ENCODE measurements at regions not wholly inside any gene's neighbourhood (a gene's known extent, or its start where the extent isn't known, plus 50 kb on each side); places are given as distances from the start of the nearest gene placed in this dataset.

DNA sequence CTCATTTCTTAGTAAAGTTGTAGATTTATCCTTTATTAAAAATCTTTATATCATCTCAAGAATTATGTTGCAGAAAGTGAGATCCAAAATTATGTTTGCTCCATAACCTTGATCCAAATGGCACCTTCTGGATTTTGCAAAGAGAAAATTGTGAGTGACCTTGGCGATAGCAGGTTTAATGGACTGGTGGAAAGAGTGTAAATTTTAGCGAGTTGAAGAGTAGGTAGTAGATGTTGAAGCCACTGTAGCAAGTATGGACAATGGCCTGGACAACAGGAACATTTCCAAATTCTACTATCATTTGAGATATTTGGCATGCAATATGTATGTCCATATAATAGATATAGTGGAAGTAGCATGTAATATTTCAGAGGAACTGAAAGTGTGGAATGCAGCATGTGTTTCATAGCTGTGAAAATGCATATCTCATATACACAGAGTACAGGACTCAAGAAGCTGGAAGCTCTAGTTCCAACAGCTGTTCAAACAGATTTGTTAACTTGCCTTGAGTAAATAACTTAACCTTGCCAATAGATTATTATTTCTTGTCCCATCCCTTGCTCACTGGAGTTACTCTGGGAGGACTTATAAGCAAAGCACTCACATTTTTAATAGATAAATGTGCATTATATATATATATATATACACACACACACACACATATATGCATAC, 152.5 kb upstream of the TLL1 start:
- DNase-seq (ENCODE audit: low read depth in 2 of 2): no peak

DNA sequence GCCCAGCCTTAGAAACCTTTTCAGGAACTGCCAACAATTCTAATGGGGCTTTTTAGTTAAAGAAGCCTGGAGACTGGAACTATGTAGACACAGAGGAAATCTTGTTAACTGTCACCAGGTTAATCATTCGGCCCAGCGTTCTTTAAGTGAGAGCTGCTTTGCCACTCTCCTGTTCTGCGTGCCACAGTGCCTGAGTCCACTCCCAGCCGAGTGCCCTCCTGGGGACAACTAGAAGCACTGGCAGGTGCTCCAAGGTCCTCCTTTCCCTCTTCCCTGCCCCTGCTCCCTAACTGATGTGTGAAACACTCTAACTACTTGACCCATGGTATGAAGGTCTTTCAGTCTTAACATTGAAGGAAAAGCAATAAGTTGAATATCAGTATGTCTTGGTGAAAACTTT, 151.2 kb upstream of the TLL1 start:
- DNase-seq (ENCODE audit: low read depth in 2 of 2): no peak

DNA sequence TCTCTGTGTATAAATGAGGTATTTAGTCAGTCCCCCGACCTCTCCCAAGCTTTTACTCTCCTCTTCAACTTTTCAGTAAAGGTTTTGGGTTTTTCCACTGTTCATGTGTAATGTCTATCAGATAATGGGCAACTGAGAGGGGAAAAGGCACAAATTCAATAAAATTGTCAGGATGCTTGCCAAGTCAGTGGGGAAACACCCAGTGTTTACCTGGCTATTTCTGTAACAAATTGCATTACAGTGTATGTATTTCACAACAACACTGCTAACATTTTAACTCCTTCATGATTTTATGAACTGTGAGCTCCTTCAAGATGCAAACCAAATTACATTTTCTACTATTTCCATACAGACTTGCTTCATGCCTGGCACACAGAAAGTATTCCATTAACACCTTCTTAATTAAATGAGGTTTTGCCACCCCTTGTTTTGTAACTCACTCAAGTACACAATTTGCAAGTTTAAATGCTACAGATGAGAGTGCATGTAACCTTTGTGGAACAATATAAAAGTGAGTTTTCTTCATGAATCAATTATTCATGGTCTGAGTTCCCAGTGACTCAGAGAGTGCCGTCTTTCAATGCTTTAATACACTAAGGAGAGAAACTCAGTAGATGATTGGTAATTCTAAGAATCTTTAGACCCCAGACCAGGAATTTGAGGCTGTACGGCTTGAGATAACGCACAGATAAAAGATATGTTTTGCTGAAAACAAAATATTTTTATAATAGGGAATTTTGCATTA, 149.8 kb upstream of the TLL1 start:
- no peak for DNase-seq (ENCODE audit: low read depth in 2 of 2)

DNA sequence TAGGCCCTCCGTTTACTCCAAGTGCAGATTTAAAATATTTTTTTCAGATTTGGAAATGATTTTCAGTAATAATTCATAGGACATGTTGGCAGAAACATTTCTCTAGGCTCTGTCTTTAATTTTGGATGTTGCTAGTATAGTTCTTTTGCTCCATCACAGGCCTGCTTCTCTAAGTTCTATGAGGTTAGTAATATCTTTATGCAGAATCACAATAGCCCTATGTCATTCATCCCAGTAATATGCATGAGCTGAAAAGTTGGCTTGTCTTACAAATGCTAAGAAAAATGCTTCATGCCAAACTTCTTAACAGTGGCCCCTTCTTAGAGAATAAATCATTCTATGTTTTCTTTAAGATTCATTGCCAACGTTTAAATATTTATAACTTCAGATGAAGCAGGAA, 148.3 kb upstream of the TLL1 start:
- peak; percentile 5 to 10 for DNase-seq (ENCODE audit: low read depth in 2 of 2)

DNA sequence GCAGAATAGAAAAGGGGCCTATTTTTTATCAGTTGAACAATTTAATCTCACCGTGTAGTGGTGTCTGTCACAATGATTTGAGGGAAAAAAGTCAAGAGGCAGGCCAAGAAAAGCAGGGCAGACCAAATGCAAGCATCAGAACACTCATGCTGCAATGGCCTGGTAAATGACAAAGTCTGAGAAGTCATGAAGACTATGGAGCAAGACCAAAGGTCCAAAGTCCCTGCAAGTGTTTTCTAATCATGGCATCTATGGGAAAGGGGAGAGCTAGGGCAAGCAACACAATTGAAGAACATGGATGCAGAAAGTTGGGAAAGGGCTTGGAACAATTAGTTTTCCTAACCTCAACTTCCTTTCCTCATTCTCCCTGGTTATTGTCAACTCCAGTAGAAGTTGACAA, 147.7 kb upstream of the TLL1 start:
- DNase-seq (ENCODE audit: low read depth in 2 of 2): no peak

DNA sequence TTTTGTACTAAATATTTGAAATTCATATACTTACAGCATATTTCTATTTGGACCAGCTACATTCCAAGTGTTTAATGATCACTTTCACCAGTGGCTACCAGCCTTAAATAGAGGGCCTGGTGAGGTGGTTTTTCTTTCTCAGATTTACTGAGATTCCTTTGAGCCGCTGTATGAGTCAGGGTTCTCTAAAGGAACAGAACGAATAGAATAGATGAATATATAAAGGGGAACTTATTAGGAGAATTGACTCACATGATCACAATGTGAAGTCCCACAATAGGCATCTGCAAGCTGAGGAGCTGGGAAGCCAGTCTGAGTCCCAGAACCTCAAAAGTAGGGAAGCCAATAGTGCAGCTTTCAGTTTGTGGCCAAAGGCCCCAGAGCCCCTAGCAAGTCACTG, 146.2 kb upstream of the TLL1 start:
- DNase-seq (ENCODE audit: low read depth in 2 of 2): peak in 1 of 2 experiments; percentile 6

DNA sequence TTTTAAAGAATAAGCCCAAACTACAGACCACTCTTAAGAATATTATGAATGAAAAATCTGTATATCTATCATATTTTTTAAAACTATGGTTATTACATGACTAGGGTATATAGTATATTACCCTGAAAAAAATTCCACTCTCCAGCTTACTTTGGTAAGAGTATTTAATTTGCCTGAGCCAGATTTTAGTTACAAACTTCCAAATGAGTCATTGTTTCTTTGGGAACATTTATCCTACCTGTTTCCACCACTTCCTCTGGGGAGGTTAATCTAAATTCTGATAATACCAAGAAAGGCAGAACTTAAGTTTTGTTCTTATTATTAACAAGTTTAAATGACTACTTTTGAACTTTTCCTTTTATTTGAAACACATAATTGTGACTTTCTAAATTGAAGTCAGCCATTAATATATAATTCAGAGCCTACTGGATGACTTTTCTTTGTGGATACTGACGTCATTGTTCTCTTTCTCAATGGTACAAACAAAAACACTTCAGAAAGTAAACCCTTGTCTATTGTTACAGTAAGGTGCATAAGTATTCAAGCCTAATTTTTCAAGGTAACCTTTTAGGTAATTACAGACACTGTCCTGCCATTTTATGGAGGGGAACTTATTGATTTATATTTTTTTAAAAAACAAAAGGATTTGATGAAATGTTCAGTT, 135.6 kb upstream of the TLL1 start:
- no peak for DNase-seq (ENCODE audit: low read depth in 2 of 2)

DNA sequence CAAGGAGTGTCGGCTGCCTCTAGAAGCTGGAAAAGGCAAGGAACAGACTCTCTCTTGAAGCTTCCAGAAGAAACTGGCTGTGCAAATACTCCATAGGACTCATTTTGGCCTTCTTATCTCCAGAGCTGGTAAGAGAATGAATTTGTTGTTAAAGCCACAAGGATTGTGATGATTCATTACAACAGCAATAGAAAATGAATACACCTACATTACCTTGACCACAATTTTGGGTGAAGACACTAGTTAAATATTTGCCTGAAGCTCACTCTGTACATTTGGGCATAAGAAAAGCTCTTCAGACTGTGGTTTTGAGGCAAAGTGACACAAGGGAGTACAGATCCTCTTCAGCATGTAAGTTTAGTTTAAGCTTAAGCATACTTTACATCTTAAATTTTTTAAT, 134.5 kb upstream of the TLL1 start:
- no peak for DNase-seq (ENCODE audit: low read depth in 2 of 2)

DNA sequence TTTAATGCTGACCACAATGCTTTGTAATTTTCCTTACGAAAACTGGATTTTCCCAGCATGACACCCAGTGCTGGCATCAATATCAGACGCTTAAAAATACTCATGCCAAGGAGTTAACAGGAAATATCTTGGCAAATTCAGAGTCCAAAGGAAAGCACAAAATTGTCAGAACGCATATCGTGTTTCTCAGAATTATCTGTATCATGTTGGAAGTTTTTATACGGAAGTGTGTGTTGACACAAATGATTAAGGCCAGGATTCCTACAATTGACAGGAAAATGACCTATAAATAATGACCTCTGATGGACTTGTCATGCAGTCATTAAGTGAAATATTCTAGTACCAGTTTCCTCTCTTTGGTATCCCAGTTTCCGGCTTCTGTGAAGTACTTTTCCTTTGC, 132.1 kb upstream of the TLL1 start:
- no peak for DNase-seq (ENCODE audit: low read depth in 2 of 2)

DNA sequence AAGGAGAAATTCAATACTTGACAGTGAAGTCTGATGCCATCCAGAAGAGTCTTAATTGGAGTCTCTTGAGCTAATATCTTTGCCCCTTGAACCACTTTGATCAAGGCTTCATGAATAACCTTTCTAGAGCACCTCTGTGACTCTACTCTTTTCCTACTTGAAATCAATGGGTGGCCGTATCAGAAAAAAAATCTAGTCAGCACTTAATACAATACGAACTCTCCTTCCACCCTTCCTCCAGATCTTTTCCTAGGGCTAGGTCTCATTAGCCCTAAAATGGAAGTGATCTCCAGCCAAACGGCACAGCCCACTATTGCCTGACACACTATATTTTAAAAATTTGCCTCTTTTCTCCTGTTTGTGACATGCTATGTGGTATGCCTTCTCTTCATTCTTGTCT, 129.6 kb upstream of the TLL1 start:
- no peak for DNase-seq (ENCODE audit: low read depth in 2 of 2)

DNA sequence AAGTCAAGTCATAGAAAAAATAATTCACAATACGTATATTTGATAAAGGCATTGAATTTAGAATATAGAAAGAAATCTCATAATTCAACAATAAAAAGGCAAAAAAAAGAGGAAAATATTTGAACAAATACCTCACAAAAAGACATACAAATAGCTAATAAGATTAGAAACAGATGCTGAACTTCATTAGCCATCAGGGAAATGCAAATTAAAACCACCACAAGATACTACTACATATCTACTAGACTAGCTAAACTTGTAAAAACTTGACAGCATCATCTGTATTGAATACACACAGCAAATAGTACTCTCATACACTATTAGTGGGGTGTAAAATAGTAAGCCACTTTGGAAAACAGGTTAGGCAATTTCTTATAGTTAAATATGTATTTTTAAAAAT, 128.7 kb upstream of the TLL1 start:
- DNase-seq (ENCODE audit: low read depth in 2 of 2): no peak

DNA sequence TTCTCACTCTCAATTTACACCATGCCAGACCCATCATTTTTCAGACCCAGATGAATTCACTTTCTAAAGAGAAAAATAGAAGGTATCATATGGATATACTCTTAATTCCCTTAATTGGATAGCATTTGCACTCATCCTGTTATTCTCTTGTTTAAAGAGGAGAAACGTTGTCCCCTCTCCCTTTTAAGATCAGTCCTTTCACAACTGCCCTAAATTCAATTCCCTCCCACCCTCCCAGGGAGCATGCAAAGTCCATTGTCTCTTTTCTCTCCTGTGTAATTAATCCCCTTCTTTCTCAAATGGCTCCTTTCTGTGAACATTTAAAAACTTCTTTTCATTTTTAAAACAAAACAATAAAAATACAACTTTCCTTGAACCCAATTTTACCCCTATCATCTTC, 124.7 kb upstream of the TLL1 start:
- DNase-seq (ENCODE audit: low read depth in 2 of 2): no peak

DNA sequence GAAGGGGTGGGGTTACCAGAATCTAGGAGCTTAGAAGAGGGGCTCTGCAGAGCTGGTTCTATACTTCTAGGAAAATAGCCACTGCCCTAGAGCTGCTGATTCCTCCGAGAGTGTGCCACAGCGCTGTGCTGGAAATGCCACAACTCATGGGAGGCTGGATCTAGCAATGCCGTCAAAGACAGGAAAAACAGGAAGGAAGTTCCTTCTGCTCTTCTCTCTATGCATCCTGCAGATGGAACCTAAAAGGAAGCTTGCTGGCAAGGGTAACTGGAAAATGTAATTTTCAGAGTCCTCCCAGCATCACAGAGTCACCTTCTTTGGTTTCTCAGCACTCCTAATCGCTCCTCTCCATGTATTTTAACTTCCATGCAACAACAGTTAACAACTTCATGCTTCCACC, 121.2 kb upstream of the TLL1 start:
- DNase-seq (ENCODE audit: low read depth in 2 of 2): no peak

DNA sequence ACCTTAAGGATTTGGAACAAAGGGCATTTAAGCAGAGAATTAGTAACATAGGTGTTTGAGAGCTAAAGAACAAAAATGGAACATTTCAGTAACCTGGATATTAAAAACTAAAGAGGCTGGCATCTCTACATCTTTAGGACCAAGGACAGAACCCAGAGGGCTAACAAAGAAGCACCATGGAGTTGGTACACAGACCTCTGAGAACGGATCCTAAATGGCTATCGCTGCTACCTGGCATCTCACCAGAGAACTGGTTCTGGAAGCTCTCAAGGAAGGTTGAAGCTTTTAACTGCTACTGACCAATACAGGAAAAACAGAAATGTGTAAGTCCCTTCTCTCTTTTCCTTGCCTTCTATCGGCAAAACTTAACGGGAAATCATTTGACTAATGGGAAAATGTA, 118.4 kb upstream of the TLL1 start:
- no peak for DNase-seq (ENCODE audit: low read depth in 2 of 2)

DNA sequence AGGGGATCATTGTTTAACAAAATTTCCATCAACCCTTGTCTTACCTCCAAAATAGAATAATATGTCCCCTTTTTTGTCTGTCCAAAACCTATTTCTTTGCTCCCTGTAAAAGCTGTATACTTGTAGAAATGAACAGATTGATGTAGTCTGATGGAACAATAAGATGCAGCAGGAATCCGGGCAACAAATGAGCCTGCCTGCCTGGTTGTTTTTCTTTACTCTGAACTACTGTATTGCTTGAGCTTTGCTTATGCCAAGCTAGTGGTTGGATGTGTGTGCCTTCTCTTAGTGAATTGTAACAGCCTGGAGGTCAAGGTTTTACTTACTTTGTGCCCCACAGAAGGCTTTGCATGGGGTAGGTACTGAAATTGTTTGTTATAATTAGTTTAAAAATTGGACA, 116.2 kb upstream of the TLL1 start:
- no peak for DNase-seq (ENCODE audit: low read depth in 2 of 2)

DNA sequence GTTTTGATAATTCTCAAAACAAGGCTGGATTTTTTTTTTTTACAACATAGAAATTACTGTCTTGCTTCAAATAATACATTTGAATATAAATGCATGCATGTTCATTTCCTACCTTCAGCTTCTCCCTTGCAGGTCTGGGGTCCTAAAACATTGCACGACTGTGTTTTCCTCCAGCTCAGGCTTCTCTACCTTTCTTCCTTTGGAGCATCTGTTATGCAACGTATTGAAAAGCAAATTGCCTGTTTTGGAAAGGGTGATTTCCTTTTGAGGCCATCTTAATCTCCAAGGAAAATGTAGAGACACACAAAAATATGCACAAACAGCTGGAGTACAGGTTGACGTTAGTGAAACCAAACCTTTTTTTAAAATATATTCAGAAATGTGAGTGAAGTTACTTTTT, 115.6 kb upstream of the TLL1 start:
- DNase-seq (ENCODE audit: low read depth in 2 of 2): no peak

DNA sequence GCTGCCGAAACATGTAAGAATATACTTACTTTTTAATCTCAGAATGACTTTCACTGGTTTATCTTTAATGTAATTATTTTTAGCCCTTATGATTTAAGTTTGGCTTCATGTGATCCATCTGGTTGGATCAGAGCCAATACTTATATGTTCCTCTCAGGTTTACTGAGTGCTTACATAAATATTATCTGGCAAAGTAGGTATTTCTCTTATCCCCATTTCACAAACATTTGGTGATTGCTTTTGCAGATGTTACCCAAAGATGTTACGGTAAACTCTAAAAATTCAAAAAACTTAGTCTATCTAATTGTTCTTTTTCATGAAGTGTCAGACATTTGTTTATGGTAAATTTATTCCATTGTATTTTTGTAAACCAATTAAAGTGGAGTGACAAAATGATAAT, 115.0 kb upstream of the TLL1 start:
- DNase-seq (ENCODE audit: low read depth in 2 of 2): no peak

DNA sequence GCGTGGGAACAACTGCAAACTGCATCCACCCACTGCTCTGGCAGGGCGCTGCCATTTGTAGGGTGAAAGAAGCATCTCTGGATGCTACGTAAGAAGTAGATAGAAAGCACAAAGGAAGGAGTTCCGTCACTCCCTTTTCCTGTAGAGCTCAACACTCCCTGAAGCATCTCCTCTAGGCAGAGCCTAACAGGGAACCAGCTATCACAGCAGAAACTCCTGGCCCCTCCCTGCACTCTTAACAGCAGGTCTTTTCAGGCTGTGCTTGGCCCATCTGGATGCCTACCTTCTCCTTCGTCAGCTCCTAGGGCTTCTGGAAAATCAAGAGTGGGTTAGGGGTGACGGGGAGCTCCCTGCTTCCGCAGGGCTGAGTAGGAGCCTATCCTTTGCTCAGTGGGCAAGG, 112.9 kb upstream of the TLL1 start:
- DNase-seq (ENCODE audit: low read depth in 2 of 2): no peak

DNA sequence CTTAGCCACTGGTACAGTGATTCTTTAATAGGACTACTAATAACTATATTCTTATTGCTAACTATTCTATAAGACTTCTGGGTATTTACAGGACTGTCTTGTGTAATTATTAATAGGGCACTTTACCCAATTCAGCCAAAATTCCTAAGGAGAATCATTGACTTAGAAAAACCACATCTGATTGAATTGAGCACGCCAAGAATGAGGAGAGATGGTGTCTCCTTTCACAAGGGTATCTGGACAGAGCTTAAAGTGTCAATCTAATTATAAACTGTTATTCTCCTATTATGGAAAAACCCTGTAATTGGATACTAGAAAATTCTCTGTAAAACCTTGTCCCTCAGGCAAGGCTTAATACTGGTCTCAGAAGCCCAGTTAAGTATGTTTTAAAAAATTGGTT, 111.1 kb upstream of the TLL1 start:
- no peak for DNase-seq (ENCODE audit: low read depth in 2 of 2)

DNA sequence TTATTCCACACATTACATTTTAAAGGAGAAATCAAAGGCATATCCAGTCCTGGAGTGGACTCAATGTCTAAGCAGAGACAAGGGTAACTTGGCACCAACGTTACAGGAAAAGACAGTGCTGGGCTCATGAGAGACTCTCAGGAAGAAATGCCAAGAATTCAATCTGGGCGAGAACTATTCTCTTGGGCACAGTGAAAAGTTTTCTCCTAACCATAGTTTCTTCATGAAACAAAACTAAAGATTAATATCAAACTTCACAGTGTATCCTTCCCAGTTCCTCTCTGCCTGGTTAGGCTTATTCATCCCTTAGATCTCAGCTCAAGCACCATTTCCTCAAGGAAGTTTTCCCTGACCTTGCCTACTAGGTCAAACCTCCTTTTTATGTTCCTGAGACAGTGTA, 109.4 kb upstream of the TLL1 start:
- no peak for DNase-seq (ENCODE audit: low read depth in 2 of 2)

DNA sequence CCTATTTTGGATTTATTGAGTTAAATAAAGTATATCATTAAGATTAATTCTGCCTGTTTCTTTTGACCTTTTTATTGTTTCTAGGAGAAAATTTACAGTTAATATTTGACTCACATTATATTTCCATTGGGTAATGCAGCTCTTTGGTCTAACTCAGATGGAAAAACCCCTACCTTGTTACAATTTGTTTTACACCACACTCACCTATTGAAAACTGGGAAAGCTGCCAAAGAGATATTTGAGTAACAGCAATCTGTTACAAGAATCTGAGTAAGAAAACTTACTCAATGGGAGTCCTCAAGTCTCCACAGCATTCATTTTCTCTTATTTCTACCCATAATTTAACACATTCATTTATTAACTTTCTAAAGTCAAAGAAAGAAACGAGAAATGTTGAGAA, 108.0 kb upstream of the TLL1 start:
- no peak for DNase-seq (ENCODE audit: low read depth in 2 of 2)

DNA sequence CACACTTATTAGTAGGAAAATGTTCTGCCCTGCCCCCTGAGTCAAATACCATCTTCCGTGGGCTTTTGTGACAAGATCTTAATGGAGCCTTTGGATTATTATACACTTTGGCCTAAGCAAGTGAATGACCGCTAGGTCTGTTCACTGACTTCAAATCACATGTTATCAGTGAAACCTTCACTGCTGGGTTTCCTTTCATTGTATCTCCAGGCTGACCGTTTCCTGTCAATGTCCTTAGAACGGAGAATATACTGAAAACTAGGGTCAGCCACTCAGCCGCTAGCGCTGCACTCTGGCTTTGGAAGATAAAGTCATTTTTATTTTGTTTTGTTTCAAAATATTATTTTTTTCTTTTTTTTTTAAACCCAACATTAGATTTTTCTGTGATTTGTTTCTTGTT, 107.0 kb upstream of the TLL1 start:
- no peak for DNase-seq (ENCODE audit: low read depth in 2 of 2)

DNA sequence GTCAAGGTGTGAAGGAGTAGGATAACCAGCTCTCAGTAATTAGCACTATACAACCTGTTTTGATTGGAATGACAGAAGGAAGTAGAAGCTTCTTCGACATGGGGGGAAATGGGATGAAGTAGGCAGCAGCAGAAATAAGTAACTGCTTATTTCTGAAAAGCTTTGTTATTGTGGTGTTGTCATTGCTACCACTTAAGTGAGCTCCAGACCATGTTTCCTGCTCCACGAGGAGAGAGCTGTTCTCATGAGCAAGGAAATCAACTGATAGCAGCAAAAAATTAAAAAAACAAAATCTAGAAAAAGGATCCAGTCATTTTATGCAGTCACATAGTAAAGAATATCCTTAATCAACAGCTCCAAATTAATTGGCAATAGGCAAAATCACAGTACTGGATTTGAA, 106.1 kb upstream of the TLL1 start:
- no peak for DNase-seq (ENCODE audit: low read depth in 2 of 2)
